ENCODE measurements at regions not wholly inside any gene's neighbourhood (a gene's known extent, or its start where the extent isn't known, plus 50 kb on each side); places are given as distances from the start of the nearest gene placed in this dataset.
"Not testable (repeated sequence)": the region's sequence is repeated elsewhere in the genome, so short reads cannot be mapped to it uniquely, and the experiment has no call there.

DNA sequence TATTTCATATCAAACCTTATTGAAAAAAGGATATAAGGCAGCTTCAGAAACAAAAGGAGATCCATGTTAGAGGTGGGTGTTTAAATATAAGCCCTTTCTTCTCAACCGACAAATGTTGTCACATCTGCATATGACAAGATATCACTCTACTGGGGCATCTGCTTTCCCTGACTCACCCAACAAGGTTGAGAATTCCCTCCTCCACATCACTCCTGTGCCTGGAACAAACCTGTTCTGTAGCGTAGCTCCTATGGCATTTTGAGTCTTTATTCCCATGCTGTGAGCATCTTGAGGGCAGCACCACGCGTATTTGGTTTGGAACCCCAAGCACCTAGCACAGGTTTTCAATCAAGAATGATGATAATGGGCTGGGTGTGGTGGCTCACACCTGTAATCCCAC lies 59.4 kb upstream of the ZFHX3 start:
- Histone ChIP-seq H3K27me3 (no peaks in the 10 kb centered on the region), H3K4me1 (no peaks in the 10 kb centered on the region), H3K27ac (no peak overlapping the region), H3K9me3 (no peaks in the 10 kb centered on the region), H3K4me3 (no peak overlapping the region), H3K36me3 (no peaks in the 10 kb centered on the region)
- TF ChIP-seq CTCF (IDR thresholded peaks at IDR 0.05), result no peak
- TF ChIP-seq EP300 (IDR thresholded peaks at IDR 0.05), result no peak
- TF ChIP-seq POLR2AphosphoS5 (IDR thresholded peaks at IDR 0.05), result no peak
- no peak for TF ChIP-seq POLR2A (IDR thresholded peaks at IDR 0.05)
- WGBS, result 85% methylated on average over 4 of the region's 4 CpGs
- no peak for DNase-seq (ENCODE audit: low spot score in 2 of 2)

- H3K27ac ChIP-seq, result no peak overlapping the region
- H3K9me3 ChIP-seq, result no peaks in the 10 kb centered on the region
- peaks cover under 1% of the 10 kb centered on the region for H3K27me3 ChIP-seq
- H3K4me1 ChIP-seq, result no peaks in the 10 kb centered on the region
- no peak overlapping the region for H3K4me3 ChIP-seq
- 84% methylated on average over 6 of the region's 6 CpGs for WGBS
- no peak for TF ChIP-seq POLR2A (IDR thresholded peaks at IDR 0.05)
- TF ChIP-seq CTCF (IDR thresholded peaks at IDR 0.05), result no peak
- no peak for TF ChIP-seq EP300 (IDR thresholded peaks at IDR 0.05)
- TF ChIP-seq POLR2AphosphoS5 (IDR thresholded peaks at IDR 0.05), result no peak
- H3K36me3 ChIP-seq, result no peaks in the 10 kb centered on the region
- DNase-seq (ENCODE audit: low spot score in 2 of 2), result no peak
Observed at GRCh38 chr16:73106329-73107034, 58.6 kb upstream of the ZFHX3 start.

- 90% methylated on average over 5 of the region's 5 CpGs for WGBS
- H3K27me3 ChIP-seq, result peaks cover 12% of the 10 kb centered on the region
- no peak overlapping the region for H3K27ac ChIP-seq
- no peak for TF ChIP-seq POLR2AphosphoS5 (IDR thresholded peaks at IDR 0.05)
- no peak for TF ChIP-seq CTCF (IDR thresholded peaks at IDR 0.05)
- TF ChIP-seq EP300 (IDR thresholded peaks at IDR 0.05), result no peak
- no peak for TF ChIP-seq POLR2A (IDR thresholded peaks at IDR 0.05)
- no peak overlapping the region for H3K4me3 ChIP-seq
- DNase-seq (ENCODE audit: low spot score in 2 of 2), result no peak
- H3K9me3 ChIP-seq, result no peaks in the 10 kb centered on the region
- no peaks in the 10 kb centered on the region for H3K36me3 ChIP-seq
- H3K4me1 ChIP-seq, result no peaks in the 10 kb centered on the region
Observed at GRCh38 chr16:73101568-73101967, 53.6 kb upstream of the ZFHX3 start.

- peaks cover 18% of the 10 kb centered on the region for H3K27me3 ChIP-seq
- WGBS, result 72% methylated on average over 5 of the region's 5 CpGs
- not testable (repeated sequence) for H3K4me3 ChIP-seq; H3K4me1 ChIP-seq; DNase-seq (ENCODE audit: low spot score in 2 of 2); H3K9me3 ChIP-seq; H3K27ac ChIP-seq; H3K36me3 ChIP-seq
Observed at GRCh38 chr16:73099601-73100000, 51.7 kb upstream of the ZFHX3 start.

Data from suprapubic skin (tissue), 4 donors.